ENCODE measurements at regions not wholly inside any gene's neighbourhood (a gene's known extent, or its start where the extent isn't known, plus 50 kb on each side); places are given as distances from the start of the nearest gene placed in this dataset.
"Not testable (repeated sequence)": the region's sequence is repeated elsewhere in the genome, so short reads cannot be mapped to it uniquely, and the experiment has no call there.

DNA sequence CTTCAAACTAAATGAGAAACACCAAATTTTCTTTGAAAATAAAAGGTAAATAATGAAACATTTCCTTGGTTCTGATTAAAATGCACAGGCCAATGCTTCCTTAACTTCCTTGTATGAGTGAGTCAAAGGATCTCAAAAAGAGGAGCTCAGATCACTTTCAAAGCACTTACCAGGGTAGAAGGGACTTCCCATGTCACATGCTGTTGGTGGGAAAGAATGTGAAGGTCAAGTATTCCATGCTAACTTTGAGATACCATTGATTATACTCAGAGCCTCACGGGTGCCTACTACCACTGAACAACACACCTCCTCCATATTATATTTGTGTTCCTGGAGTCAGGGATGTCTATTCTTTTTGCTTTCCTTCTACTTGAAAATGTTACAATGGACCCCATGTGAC is 233.5 kb upstream of the KIAA1217 start:
- no peak for DNase-seq

DNA sequence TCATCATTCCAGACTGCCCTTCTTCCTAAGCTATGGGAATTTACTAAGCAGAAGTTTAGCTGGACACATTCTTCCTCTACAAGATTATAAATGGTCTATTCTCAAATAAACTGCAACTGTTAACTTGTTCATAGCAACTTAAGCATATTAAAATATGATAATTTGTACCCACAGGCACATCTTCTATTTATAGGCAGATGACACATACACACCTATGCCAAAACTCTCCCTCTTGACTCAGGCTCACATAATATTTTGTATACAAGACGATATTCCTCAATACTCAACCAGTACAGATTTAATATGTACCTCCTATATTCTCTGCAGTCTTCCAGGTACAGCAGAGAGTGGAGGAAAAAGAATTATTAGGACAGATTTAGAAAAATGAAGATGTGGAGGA is 232.7 kb upstream of the KIAA1217 start:
- DNase-seq = no peak

DNA sequence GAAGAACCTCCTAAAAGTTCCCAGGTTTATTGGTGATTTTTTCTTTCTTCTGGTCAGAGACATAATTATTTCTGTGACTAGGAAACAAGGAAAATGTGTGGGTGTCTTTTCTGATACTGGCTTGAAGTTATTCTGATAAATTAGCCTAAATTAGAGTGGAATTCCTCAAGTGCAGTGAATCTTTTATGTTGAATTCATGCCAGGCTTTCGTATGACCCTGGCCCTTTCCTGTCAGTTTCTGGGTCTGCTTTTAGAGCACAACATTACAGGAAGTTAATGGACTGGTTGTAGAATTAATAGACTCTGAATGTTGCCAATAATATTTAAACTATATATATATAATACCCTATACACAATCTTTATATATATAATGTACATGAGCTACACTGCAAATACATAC is 230.6 kb upstream of the KIAA1217 start:
- DNase-seq = no peak

DNA sequence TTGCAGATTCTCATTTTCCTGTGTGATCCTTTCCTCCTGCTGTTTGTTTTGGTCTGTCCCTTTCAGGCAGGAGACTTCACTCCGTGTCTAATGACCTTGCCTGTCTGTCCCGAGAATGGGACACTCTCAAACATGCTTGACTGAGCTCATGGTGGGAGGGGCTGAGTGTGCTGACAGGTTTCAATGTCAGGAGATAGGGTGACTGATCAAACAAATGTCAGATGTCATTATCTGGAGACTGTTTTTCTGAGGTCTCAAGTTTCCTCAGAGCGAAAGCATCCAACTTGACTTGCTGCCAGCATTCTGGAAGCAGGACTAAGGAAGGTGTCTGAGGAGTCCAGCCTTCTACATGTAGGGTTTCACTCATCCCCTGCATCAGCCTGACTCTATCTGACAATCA is 228.8 kb upstream of the KIAA1217 start:
- no peak for DNase-seq

GRCh38 chr10:23981520-23982309 is 227.2 kb upstream of the KIAA1217 start:
- DNase-seq = no peak

- not testable (repeated sequence) for DNase-seq
These were observed 224.5 kb upstream of the KIAA1217 start for GRCh38 chr10:23984405-23984804.

DNA sequence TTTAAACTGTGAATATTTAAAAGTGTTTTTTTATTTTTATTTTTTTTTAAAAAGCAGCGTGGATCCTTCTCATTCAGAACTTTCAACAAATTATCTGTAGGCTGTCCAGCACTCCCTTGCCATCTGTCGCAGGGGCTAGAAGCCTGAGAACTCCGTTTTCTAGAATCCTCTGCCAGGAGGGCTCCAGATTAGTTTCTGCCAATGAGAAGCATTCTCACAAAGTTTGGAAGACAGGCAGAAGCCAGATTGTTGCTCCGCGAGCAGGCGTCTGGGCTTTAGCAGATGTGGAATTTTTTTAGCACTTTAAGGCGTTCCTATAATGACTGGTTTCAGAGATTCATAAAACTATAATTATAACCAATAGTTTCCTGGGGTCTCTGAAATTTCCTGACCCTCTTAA is 220.9 kb upstream of the KIAA1217 start:
- no peak for DNase-seq

GRCh38 chr10:23994459-23995046 is 214.4 kb upstream of the KIAA1217 start:
- peak; percentile 6 for DNase-seq

- no peak for DNase-seq
These were observed 209.5 kb upstream of the KIAA1217 start for GRCh38 chr10:23999445-23999844.

DNA sequence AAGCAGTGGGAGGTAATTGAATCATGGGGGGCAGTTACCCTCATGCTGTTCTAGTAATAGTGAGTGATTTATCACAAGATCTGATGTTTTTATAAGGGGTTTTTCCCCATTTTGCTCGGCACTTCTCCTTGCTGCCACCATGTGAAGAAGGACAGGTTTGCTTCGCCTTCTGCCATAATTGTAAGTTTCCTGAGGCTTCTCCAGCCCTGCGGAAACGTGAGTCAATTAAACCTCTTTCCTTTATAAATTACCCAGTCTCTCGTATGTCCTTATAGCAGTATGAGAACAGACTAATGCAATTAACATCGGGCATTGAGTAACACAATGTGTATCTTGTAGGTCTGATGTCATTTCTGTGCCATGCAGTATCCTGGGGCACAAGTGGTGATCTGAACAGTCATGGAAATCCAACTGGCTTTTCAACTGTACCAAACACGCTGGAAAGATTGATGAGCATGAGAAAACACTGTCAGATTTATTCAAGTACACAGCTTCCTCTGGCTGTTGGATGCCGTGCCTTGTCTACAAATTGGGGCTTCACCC is 208.6 kb upstream of the KIAA1217 start:
- DNase-seq = no peak

GRCh38 chr10:24006741-24007140 is 202.2 kb upstream of the KIAA1217 start:
- DNase-seq = no peak

DNA sequence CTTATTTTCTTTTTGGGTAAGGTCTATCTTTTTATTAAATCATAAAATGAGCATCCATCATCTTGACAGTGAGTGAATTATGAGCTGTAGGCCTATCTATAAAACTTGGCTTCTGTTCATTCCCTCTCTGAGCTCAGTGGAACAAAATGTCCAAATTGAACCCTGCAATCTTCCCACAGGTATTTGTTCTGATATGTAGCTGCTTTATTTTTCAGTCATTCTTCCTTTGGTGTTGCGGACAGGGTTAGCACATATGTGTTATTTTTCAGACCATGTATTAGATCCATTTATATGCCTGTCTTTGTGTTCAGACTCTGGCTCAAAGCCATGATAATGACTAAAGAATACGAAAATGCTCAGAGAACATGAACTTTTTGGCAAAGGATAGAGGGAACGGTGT is 201.6 kb upstream of the KIAA1217 start:
- no peak for DNase-seq

DNA sequence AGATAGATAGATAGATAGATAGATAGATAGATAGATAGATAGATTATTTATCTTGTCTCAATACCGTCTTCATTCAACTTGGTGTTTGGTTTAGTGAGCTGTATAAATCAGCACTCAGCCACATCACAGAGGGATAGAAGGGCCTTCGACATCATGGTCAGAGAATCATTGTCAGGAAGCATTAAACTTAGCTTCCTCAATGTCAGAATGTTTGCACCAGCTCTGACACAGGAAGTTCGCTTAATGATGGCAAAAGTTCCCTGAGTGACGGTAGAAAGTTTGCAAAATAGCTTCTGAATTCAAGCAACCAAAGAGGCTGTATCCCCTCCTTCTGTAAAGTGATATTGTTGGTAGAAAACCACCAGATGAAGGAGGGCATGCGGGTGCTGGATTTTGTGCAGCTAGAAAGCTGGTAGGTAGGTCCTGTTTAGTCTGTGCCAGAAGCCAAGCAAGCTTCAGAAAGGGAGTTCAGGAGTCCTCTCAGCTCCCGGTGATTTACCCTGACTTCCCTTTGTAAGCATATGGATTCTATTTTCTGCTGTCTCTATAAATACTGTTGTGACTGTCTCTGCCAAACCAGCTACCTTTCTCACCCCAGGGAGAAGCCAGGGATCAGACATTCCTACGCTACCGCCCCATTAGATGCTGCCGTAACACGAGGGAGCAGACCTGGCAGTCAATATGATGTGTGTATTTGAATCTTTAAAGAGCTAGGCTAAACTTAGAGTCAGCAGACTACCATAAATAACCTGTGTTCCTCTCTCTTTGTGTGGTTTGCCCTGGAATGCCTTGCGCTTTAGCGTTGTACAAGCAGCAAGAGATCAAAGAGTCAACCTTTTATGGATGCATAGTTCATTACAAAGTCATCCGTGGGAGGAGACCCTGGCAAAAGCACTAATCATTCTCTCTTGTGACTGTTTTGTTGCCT is 200.5 kb upstream of the KIAA1217 start:
- no peak for DNase-seq

DNA sequence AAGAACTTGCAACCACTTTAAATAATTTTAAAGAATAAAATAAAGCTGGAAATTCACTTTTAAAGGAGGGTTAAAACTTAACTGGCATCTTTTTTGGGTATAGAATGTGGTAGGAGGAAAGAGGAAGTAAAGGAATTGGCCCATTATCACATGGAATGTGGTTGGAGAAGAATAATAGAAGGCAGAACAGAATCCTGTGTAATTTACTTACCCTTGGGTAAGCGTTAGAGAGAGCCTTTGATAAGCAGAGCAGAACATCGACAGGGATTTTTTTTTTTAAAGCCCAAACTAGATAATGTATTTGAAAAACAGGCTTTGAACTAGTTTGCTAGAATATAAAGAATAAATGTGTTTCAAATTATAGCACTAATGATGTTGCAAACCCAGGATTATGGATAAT is 199.8 kb upstream of the KIAA1217 start:
- no peak for DNase-seq

- no peak for DNase-seq
These were observed 199.2 kb upstream of the KIAA1217 start for GRCh38 chr10:24009736-24010135.

- no peak for DNase-seq
These were observed 198.4 kb upstream of the KIAA1217 start for GRCh38 chr10:24010436-24010970.

DNA sequence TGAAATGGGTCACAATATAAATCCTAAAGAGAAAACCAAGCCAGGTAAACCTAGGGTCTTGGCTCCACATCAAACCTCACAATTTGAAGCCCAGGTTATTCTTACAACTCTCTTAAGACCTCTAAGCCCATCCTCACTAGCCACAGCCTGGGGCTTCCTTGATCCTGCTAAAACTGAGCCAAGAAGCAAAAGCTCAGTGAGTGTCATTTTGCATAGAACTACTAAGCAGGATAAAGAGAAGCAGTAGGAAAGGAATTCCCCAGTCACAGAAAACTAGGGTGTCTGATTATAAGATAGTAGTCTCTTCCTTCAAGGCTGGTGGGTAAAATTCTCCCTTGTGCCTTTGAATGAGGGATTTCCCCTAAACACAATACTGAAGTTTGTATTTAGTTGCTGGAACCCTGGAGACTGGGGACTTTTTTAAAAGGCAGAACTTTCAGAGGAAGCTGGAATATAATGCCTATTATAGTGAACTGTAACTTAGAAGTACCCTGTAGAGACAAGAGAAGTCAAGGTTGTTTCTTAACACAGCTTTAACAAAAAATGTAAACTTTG is 196.6 kb upstream of the KIAA1217 start:
- DNase-seq = no peak

DNA sequence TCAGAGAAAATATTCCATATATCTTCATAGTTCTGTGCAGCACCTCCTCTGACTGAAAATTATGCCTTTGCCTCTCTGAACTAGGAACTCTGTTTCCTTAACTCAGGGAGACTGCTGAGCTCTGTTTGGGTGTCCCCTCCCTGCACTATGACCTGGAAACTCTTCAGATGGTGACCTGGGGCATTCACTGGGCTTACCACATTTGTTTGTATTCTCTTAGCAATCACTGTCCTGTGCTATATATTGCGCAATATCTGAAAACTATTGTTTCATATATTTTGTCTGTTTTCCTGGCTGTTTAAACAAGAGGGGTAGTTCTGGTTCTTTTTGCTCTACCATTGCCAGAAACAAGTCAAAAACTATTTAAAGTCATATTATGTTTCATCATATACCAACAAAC is 181.8 kb upstream of the KIAA1217 start:
- no peak for DNase-seq

DNA sequence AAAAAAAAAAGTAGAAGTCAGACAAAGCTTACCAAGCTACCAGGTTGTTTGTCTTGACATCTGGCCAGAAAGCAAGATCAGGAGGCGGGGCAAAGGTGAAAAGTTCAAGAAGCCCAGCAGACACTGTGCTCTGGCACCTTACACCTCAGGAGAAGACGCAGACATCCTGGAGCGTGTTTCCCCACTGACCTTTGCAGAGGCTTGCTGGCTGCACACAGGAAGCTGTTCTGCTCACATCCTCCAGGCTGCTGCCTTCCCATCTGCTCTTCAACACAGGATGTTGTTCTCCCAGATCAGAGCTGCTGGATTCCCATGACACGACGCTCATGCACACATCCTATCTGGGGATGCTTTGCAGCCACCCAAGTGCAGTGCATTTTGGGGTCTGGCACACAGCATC is 174.4 kb upstream of the KIAA1217 start:
- DNase-seq = no peak

DNA sequence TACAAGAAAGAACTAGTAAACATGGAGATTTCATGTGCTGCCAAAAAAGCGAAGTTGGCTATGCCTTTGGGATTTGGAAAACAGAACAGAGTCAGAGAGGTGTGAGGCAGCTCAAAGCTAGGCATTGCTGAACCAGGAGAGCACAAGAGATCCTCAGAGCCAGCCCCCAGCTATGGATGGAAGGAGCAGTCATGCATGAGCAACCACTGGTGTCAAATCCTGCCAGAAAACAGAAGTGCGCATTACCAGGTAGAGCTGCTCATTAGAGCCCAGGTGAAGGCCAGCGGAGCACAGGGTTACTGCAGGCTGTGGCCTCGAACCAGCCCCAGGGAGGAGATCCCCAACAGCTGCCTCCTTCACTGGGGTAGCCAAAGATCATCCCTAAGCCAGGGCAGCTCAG is 173.2 kb upstream of the KIAA1217 start:
- no peak for DNase-seq

GRCh38 chr10:24039315-24039714 is 169.6 kb upstream of the KIAA1217 start:
- DNase-seq = no peak

DNA sequence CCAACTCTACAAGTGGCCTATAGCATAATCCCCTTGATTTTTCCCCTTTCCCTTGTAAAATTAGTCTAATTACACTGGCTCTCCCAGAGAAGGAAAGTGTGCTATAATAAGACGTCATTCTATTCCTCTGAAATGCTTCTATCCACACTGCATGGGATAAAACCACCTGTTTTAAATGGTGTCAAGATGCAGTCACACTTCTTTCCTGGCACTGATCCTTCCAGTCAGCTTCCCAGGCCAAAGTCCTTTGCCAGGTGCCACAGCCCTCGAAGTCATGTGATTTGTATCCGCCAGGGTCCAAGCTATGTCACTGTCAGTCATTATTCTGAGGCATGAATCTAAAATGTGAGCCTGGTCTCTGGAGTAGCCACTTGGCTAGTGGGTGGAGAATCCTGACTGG is 169.0 kb upstream of the KIAA1217 start:
- no peak for DNase-seq

GRCh38 chr10:24041034-24041433 is 167.9 kb upstream of the KIAA1217 start:
- no peak for DNase-seq

Measured in NCI-H774 (cell line).